ENCODE measurements at regions not wholly inside any gene's neighbourhood (a gene's known extent, or its start where the extent isn't known, plus 50 kb on each side); places are given as distances from the start of the nearest gene placed in this dataset.
A peak's percentile ranks its signal among the peaks of the same experiment; 100 is the strongest.
"Not testable (repeated sequence)": the region's sequence is repeated elsewhere in the genome, so short reads cannot be mapped to it uniquely, and the experiment has no call there.

GRCh38 chr7:130949550-130949949 is 215.5 kb upstream of the KLF14 start:
- no peak for DNase-seq

GRCh38 chr7:130950054-130950453 is 216.0 kb upstream of the KLF14 start:
- DNase-seq = no peak

GRCh38 chr7:130950741-130951140 is 216.7 kb upstream of the KLF14 start:
- DNase-seq = no peak

DNA sequence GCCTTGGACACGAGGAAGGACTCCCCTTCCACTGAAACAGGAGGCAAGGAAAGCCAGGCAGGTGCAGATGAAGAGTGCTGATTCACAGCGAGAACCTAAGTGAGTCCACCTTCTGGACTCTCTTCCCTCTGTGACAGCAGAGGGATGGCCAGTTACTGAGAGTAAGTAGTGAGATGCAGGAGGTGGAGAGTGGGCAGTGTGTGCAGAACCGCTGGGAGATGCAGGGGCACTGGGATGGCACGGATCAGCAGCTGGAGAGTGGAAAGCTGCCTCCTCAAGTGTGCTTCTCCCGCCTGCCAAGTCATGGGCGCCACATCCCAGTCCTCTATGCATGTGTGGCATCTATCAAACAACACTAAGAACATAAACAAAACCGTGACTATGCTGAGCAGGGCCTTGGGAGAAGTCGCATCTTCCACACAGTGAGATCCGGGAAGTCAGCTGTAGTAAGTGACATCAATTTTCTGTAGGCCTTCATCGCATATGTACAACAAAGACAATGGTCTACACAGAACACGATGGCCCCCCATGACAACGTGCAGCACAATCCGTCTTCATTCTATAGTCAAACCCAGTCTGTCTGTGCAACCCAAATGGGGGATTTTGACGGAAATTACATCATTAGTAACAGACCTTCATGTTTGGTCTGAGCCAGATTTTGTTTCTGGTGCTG is 217.4 kb upstream of the KLF14 start:
- DNase-seq = no peak

- no peak for DNase-seq
Observed at GRCh38 chr7:130951976-130952876, 218.2 kb upstream of the KLF14 start.

- no peak for DNase-seq
Observed at GRCh38 chr7:130953196-130953595, 219.2 kb upstream of the KLF14 start.

DNA sequence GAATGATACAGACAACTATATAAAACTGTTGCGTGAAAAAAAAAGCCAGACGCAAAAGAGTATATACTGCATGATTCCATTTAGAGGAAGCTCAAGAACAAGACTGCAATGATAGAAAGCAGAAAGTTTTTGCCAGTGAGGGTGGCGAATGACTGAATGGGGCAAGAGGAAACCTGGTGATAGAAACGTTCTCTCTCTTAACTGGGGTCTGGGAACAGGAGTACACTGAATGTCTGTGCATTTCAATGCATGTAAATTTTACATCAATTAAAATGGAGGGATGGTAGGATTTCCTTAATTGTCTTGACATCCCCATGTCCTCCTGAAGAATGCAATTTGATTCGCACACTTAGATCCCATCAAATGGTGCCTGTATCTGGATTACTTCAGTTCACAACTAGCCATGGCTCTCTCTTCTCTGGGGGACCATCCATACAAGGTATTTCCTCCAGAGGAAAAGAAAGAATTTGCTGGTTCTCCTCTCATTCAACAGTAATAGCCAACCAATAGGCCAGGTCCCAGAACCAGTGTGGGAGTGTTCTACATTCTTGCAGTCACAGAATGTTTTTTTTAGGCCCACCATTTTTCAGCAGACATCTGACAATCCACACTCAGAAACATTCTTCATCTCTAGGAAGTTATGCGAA is 221.0 kb upstream of the KLF14 start:
- DNase-seq = no peak

GRCh38 chr7:130955565-130955919 is 221.5 kb upstream of the KLF14 start:
- DNase-seq = no peak

DNA sequence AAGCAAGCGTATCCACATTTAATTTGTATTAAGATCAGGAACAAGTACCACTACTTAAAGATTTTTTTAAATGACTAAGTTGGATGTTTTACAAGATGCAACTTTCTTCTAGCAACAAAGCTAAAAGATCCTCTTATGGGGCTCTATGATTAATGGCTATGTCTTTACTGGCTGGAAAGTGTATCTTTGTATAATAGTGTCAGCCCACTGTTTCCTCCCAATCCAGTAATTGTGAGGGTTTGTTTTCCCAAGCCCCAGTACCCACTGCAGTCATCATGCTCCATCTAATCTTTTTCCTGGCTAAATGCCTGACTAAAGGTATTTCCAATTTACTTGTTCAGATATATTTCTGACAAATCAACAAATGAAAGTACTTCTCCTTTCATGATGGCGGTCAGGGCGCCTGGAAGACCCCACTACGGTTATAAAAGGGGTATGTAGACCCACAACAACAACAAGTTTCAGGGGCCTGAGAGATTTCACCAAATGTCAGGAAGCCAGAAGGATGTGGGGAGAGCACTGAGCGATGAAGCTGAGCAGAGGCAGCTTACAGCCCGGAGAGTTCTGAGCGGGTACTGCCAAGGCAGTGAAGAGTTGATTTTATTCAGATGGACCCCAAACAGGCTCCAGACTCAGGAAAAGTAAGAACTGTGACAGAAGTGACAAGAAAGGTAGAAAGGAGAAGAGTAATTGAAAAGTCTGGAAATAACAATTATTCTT is 222.6 kb upstream of the KLF14 start:
- DNase-seq = no peak

DNA sequence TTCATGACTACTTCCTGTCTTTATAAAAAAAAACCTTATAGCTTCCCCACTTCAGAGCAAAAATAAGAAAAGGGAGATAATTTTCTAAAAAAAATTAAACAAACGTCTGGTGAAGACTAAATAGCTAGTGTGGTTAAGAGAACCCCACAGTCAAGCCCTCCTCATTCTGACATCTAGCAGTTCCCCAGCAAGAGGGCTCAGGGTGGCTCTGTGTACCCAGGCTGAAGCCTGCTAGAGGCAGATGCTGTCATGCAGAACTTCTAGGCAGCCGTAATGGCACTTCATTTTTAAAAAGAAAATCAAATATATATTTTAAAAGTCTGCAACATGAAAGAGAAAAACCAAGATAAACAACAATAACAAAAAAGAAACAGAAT is 223.1 kb upstream of the KLF14 start:
- DNase-seq = no peak

DNA sequence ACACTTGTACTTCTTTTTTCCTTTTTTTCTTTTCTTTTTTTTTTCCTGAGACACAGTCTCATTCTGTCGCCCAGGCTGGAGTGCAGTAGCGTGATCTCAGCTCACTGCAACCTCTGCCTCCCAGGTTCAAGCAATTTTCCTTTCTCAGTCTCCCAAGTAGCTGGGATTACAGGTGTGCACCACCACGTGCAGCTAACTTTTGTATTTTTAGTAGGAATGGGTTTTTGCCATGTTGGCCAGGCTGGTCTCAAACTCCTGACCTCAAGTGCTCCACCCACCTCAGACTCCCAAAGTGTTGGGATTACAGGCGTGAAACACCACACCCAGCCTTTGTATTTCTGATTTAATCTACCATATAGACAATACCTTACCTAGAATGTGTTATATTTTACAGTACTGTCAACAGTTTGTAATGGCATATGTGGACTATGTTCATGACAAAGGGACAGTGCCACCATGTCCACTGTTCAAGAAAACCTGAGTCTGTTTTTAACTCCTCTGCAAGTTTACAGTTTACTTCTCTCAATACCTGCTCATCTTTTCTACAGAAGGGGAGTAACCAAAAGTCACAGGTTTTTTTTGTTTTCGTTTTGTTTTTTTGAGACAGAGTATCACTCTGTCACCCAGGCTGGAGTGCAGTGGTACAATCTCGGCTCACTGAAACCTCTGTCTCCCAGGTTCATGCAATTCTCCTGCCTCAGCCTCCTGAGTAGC is 223.9 kb upstream of the KLF14 start:
- DNase-seq = not testable (repeated sequence)

GRCh38 chr7:130958846-130959245 is 224.8 kb upstream of the KLF14 start:
- no peak for DNase-seq

GRCh38 chr7:130959743-130960207 is 225.8 kb upstream of the KLF14 start:
- peak; percentile 53 for DNase-seq

- peak; percentile 60 for DNase-seq
Observed at GRCh38 chr7:130960208-130960988, 226.4 kb upstream of the KLF14 start.

GRCh38 chr7:130961128-130961601 is 227.2 kb upstream of the KLF14 start:
- DNase-seq = peak; percentile 86

DNA sequence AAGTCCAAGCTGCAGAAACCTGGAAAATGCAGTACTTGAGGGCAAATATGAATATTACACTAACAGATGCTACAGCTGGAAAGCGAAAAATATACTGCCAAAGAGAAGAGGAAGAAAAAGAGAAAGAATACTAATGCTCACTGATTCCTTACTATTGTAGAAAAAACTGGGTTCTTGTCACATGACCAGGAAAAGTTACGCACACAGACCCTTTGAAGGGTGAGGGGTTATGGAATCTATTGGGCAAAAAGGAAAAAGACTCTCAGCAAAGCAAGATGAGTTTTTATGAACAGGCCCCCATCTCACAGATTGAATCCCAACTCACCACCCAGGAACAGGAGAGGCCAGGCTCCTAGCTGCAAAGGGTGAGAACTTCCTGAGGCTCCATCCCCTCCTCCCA is 228.1 kb upstream of the KLF14 start:
- no peak for DNase-seq

- no peak for DNase-seq
Observed at GRCh38 chr7:130963339-130963738, 229.3 kb upstream of the KLF14 start.

GRCh38 chr7:130965515-130965914 is 231.5 kb upstream of the KLF14 start:
- DNase-seq = no peak

DNA sequence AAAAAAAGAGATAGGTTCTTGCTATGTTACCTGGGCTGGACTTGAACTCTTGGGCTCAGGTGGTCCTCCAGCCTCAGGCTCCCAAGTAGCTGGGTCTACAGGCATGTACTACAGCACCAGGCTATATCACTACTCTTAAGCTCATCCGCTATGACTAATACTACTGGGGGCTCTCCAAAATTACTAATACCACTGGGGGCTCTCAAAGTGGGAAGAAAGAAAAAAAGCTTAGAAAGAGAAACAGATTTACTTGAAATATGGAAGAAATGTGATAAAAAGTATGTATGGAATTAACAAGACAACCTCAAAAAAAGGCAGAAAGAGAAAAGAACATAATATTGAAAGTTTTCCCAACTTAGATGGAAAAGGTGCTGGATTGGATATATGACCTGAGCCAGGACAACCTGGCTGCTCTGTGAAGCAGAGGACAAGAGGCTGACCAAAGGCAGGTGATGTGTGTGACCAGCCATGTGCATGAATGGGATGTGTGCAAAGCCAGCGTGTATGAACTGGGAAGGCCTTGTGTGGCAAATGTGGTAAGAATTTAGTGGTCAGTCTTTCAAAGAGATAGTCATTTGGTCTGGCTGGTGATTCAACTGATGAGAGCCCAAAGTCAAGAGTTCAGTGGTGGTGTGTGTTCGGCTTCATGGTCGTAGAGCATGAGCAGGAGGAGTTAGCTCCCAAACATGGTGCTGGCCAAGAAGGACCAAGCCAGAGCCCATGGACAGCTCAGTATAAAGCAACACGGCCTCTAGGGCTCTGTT is 232.4 kb upstream of the KLF14 start:
- no peak for DNase-seq

- DNase-seq = no peak
Observed at GRCh38 chr7:130970196-130970595, 236.2 kb upstream of the KLF14 start.

- no peak for DNase-seq
Observed at GRCh38 chr7:130970696-130971095, 236.7 kb upstream of the KLF14 start.
